ENCODE measurements at regions not wholly inside any gene's neighbourhood (a gene's known extent, or its start where the extent isn't known, plus 50 kb on each side); places are given as distances from the start of the nearest gene placed in this dataset.

DNA sequence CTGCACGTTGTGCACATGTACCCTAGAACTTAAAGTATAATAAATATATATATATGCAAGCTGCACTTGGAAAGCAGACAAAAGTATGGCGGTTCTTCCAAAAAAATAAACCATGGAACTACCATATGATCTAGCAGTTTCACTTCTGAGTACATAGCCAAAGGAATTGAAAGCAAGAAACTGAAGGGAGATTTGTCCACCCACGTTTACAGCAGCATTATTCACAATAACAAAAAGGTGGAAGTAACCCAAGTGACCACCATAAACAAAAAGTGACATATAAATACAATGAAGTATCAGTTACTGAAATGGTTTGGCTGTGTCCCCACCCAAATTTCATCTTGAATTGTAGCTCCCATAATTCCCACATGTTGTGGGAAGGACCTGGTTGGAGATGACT, 525.3 kb upstream of the CELF2 start:
- DNase-seq: no peak
- TF ChIP-seq, protein P1, sequence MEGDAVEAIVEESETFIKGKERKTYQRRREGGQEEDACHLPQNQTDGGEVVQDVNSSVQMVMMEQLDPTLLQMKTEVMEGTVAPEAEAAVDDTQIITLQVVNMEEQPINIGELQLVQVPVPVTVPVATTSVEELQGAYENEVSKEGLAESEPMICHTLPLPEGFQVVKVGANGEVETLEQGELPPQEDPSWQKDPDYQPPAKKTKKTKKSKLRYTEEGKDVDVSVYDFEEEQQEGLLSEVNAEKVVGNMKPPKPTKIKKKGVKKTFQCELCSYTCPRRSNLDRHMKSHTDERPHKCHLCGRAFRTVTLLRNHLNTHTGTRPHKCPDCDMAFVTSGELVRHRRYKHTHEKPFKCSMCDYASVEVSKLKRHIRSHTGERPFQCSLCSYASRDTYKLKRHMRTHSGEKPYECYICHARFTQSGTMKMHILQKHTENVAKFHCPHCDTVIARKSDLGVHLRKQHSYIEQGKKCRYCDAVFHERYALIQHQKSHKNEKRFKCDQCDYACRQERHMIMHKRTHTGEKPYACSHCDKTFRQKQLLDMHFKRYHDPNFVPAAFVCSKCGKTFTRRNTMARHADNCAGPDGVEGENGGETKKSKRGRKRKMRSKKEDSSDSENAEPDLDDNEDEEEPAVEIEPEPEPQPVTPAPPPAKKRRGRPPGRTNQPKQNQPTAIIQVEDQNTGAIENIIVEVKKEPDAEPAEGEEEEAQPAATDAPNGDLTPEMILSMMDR (IDR thresholded peaks at IDR 0.05): no peak

DNA sequence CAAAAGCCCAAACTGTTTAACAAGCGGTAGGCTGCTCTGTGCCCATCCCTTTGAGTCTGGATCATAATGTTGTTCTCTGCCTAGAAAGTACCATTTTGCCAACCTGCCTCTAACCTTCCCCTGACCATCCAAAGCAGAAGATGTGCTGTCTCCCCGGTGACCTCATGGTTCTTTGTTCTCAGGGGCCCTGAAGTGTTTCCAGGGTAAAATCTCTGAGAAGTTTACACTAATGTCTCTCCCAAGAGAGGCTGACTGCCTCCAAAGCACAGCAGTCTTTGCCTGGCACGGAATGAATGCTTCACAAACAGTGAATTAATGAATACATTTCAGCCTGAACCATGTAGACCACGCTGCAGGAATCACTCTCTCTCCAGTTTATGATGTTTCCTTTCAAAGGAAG, 523.8 kb upstream of the CELF2 start:
- ATAC-seq (no peak), DNase-seq (no peak)
- no peak overlapping the region for H3K4me3 ChIP-seq
- TF ChIP-seq, protein P1 (IDR thresholded peaks at IDR 0.05): no peak
- no peaks in the 10 kb centered on the region for H3K9me3 ChIP-seq
- intact Hi-C loops (cut with DNase I, micrococcal nuclease): no loop called here
- H3K4me1 ChIP-seq (ENCODE audit: low read depth): no peaks in the 10 kb centered on the region
- H3K36me3 ChIP-seq (ENCODE audit: low read depth): no peaks in the 10 kb centered on the region

More for the DNA sequence above, 525.3 kb upstream of the CELF2 start:
- intact Hi-C loops (cut with DNase I, micrococcal nuclease): no loop called here
- ATAC-seq: no peak
- H3K4me1 ChIP-seq (ENCODE audit: low read depth): no peaks in the 10 kb centered on the region
- no peaks in the 10 kb centered on the region for H3K36me3 ChIP-seq (ENCODE audit: low read depth)
- no peaks in the 10 kb centered on the region for H3K9me3 ChIP-seq
- H3K4me3 ChIP-seq: no peak overlapping the region

DNA sequence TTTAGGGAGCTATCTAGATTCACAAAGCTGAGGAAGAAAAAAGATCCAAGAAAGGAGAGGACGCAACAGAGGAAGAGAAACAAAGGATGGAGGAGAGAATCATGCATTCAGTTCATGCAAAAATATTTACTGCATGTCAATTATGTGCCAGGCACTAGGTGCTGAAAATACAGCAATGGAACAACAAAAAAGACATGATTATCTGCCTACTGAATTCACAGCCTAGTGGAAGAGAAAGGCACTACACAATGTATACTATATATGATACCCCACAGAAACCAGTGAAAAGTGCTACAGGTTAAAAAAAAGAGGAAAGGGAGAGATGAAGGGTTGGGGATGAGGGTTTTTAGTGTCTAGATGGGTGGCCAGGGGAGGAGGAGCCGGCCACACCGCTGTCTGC, 520.4 kb upstream of the CELF2 start:
- ATAC-seq: no peak
- TF ChIP-seq, protein P1 (IDR thresholded peaks at IDR 0.05): no peak
- no peak for DNase-seq
- intact Hi-C loops (cut with DNase I, micrococcal nuclease): no loop called here
- H3K9me3 ChIP-seq: no peaks in the 10 kb centered on the region
- no peaks in the 10 kb centered on the region for H3K4me1 ChIP-seq (ENCODE audit: low read depth)
- no peaks in the 10 kb centered on the region for H3K36me3 ChIP-seq (ENCODE audit: low read depth)
- no peak overlapping the region for H3K4me3 ChIP-seq

DNA sequence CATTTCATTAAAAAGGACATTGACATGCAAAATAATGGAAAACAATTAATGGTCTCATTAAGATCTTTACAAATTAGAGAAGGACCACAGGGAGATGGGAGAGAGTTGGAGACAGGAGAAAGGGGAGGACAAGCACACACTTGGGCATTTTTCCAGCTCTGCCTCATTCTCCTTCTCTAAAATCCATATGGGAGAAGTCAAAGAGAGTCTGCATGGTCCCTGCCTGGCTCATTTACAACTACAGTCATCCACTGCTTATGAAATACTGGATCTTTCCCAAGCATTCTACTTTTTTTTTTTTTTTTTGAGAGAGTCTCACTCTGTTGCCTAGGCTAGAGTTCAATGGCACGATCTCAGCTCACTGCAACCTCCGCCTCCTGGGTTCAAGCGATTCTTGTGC, 518.9 kb upstream of the CELF2 start:
- DNase-seq (no peak), ATAC-seq (no peak)
- no peaks in the 10 kb centered on the region for H3K4me1 ChIP-seq (ENCODE audit: low read depth)
- TF ChIP-seq, protein P1 (IDR thresholded peaks at IDR 0.05): no peak
- no peak overlapping the region for H3K4me3 ChIP-seq
- intact Hi-C loops (cut with DNase I, micrococcal nuclease): no loop called here
- H3K9me3 ChIP-seq: no peaks in the 10 kb centered on the region
- no peaks in the 10 kb centered on the region for H3K36me3 ChIP-seq (ENCODE audit: low read depth)

DNA sequence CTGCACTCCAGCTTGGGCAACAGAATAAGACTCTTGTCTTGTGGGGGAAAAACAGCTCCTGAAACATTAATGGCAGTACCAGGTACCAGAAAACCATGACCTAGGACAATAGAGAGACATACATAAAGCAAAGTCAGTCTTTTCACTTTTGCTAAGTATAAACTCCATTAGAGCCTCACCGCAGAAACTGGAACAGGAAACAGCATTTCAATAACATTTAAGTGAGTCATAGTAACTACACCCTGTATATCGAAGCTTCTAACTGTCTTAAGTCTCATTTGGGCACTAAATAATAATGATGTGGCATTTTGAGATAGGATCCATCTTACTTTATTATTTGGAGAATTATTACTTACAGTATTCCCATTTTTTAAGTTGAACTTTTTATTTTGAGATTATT, 517.8 kb upstream of the CELF2 start:
- intact Hi-C loops (cut with DNase I, micrococcal nuclease): no loop called here

More for the DNA sequence above, 517.8 kb upstream of the CELF2 start:
- TF ChIP-seq, protein P1 (IDR thresholded peaks at IDR 0.05): no peak
- Histone ChIP-seq H3K4me1 (ENCODE audit: low read depth) (no peaks in the 10 kb centered on the region), H3K9me3 (no peaks in the 10 kb centered on the region), H3K36me3 (ENCODE audit: low read depth) (no peaks in the 10 kb centered on the region), H3K4me3 (no peak overlapping the region)
- DNase-seq (no peak), ATAC-seq (no peak)

Data from mucosa of descending colon (tissue), 3 donors.